ENCODE measurements at regions not wholly inside any gene's neighbourhood (a gene's known extent, or its start where the extent isn't known, plus 50 kb on each side); places are given as distances from the start of the nearest gene placed in this dataset.

DNA sequence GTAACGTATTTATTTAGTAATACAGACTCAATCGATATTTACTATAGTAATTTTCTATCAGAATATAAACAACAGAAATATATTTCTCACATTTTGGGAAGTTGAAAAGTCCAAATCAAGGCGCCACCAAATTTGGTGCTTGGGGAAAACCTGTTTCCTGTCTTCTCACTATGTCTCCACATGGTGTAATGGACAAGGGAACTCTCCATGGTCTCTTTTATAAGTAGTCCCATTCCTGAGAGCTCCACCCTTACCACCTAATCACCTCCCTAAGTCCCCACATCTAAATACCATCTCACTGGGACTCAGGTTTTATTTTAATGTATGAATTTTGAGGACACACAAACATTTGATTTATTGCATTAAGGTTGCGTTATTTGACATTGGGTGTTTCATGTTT is 848.0 kb downstream of the LTN1 start:
- TF ChIP-seq, protein P1, sequence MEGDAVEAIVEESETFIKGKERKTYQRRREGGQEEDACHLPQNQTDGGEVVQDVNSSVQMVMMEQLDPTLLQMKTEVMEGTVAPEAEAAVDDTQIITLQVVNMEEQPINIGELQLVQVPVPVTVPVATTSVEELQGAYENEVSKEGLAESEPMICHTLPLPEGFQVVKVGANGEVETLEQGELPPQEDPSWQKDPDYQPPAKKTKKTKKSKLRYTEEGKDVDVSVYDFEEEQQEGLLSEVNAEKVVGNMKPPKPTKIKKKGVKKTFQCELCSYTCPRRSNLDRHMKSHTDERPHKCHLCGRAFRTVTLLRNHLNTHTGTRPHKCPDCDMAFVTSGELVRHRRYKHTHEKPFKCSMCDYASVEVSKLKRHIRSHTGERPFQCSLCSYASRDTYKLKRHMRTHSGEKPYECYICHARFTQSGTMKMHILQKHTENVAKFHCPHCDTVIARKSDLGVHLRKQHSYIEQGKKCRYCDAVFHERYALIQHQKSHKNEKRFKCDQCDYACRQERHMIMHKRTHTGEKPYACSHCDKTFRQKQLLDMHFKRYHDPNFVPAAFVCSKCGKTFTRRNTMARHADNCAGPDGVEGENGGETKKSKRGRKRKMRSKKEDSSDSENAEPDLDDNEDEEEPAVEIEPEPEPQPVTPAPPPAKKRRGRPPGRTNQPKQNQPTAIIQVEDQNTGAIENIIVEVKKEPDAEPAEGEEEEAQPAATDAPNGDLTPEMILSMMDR (IDR thresholded peaks at IDR 0.05) = no peak
- no peak for TF ChIP-seq POLR2A (IDR thresholded peaks at IDR 0.05)
- TF ChIP-seq POLR2AphosphoS5 (IDR thresholded peaks at IDR 0.05; ENCODE audit: insufficient read depth in 1 of 2, low read depth in 1 of 2) = no peak

Data from vagina (tissue), 2 donors.